CD4-positive, alpha-beta T cell treated with Interleukin-17A for 1 hour (primary cell): ENCODE measurements at regions not wholly inside any gene's neighbourhood (a gene's known extent, or its start where the extent isn't known, plus 50 kb on each side); places are given as distances from the start of the nearest gene placed in this dataset.

ENCODE experiments used
- DNase-seq: peaks from one replicate; pipeline ENCODE4 v3.0.0-alpha.2; 2020

DNA sequence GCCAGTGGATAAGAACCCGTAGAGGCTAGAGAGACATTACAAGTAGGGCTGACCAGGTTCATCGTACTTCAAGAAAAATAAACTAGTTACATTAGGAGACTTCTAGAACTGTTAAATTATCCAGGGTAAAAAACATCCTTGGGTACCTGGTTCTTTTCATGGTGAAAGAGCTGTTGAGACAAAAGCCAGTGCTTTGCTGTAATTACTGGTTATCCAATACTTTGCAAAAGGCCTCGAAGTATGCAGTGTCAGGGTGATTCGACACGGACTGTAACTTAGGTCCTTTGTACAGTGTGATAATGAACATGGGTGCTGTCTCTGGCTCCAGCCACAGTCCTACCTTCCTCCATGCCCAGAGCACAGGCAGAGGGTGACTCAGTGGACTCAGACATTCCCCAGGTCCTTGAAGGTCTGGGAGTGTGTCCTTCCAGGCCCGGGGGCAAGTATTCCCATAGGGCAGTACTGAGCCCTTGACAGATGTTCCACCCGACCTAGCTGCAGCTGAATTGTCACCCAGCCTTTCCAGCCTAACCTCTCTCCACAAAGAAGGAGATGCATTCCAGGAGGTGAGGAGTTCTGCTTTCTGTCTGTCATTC lies 123.6 kb upstream of the TMEM72 start:
- no peak for DNase-seq

- no peak for DNase-seq
Measured at GRCh38 chr10:44788147-44789129, 122.7 kb upstream of the TMEM72 start.

DNA sequence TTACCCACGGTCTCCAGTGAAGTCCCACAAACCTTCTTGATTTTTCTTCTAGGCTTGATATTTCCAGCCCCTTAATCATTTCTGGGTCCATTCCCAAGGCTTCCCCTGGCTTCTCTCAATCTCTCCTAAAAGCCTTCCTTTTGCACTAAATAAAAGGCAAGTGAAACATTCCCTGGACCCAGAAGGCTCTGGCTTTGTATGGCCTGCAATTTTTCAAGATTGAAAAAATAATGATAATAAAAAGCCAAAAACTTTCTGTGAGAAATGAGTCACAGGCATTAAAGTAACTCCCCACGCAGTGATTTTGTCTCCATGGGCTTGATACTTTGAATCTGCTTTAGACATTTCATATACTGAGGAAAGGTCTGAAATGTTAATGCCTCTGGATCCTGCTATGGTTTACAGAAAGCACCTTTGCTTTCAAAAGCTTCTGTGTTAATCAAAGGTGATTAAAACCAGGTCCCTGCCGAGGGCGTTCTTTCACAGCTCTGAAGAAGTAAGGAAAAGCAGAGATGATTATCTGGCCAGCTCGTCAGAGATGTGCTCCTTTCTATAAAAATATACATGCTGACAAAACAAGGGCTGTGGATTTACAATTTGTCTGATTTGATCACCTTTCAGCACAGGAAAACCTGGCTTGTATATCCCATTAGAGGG lies 118.9 kb upstream of the TMEM72 start:
- DNase-seq, result no peak

- DNase-seq, result no peak
Measured at GRCh38 chr10:44799966-44800365, 111.2 kb upstream of the TMEM72 start.

- DNase-seq, result no peak
Measured at GRCh38 chr10:44801383-44802327, 109.5 kb upstream of the TMEM72 start.

DNA sequence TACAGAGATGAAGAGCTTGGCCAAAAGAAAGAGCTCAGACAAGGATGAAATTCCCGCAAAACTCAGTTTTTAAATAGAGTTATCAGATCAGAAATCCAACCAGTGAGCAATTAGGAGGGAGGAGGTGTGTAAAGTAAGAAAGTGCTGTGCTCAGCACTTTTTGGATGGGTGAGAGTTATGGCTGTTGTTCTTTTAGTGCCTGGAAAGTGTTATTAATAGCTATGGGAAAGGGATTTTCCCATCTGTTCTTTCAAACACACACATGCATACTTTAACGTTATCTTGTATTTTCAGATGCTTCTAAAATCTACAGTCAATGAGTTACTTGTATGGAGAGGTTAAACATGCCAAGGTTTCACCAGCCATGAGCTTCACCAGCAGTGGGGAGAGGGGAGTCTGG lies 107.3 kb upstream of the TMEM72 start:
- DNase-seq, result no peak

- no peak for DNase-seq
Measured at GRCh38 chr10:44804661-44805060, 106.5 kb upstream of the TMEM72 start.

GRCh38 chr10:44805466-44806210 lies 105.5 kb upstream of the TMEM72 start:
- no peak for DNase-seq

GRCh38 chr10:44806950-44807349 lies 104.2 kb upstream of the TMEM72 start:
- DNase-seq, result no peak

- DNase-seq, result no peak
Measured at GRCh38 chr10:44807451-44807850, 103.7 kb upstream of the TMEM72 start.

GRCh38 chr10:44809647-44810046 lies 101.5 kb upstream of the TMEM72 start:
- DNase-seq, result no peak

- DNase-seq, result no peak
Measured at GRCh38 chr10:44811072-44811471, 100.1 kb upstream of the TMEM72 start.

DNA sequence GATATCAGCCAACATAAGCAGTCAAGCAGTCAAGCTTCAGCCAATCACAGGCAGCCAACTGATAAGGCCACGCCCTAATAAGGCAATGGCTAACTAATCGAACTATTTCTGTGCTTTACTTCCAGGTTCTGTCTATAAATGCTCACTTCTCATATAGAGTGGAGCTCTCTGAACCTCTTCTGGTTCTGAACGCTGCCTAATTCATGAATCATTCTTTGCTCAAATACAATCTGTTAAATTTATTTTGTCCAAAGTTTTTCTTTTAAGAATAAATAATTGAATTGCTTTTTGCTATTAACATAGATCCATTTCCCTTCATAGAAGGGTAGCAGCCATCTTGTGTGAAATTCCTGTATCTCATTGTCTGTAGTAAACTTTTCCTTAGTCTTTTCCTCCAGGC lies 97.9 kb upstream of the TMEM72 start:
- no peak for DNase-seq

GRCh38 chr10:44814929-44815328 lies 96.2 kb upstream of the TMEM72 start:
- DNase-seq, result no peak

DNA sequence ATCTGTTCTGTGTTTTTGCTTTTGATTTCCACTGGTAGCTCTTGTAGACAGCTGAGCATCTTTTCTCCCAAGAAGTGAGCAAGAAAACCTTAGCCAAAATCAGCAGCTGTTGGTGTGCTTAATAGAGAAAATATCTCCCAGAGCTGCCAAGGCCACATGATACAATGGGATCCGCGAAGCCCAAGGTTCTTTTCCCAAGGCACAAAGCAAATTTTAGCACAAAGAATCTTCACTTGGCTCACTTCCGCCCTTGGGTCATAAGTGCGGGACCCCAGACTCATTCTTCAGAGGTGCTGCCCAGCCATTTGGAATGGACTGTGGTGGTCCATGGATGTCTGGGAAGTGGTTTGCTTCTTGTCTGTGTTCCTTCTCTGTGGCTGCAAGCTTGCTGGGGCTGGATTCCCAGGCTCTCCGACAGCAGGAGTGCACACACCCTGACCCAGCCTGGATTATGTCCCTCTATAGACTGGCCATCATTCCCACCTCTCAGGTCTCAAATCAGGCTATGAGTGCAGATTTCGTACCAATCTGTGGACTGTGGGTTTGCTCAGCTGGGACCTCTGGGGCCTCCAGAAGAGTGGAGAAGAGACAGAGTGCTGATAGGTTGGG lies 93.0 kb upstream of the TMEM72 start:
- DNase-seq, result no peak

- DNase-seq, result no peak
Measured at GRCh38 chr10:44818701-44819127, 92.4 kb upstream of the TMEM72 start.

DNA sequence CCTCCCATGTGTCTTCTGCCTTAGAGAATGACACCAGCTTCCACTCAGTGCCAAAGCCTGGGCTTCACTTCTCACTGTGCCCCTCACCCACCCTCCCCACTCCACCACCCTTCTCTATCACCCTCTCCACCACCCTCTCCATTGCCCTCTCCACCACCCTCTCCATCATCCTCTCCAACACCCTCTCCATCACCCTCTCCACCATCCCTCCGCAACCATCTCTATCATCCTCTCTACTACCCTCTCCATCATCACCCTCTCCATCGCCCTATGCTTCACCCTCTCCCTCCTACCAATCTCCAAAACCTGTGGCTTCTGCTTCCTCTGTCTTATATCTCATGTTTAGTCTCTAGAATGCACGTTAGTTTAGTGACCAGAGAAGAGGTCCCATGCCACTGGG lies 91.0 kb upstream of the TMEM72 start:
- DNase-seq, result no peak

GRCh38 chr10:44821290-44821689 lies 89.8 kb upstream of the TMEM72 start:
- no peak for DNase-seq

- DNase-seq, result no peak
Measured at GRCh38 chr10:44822349-44822748, 88.8 kb upstream of the TMEM72 start.

DNA sequence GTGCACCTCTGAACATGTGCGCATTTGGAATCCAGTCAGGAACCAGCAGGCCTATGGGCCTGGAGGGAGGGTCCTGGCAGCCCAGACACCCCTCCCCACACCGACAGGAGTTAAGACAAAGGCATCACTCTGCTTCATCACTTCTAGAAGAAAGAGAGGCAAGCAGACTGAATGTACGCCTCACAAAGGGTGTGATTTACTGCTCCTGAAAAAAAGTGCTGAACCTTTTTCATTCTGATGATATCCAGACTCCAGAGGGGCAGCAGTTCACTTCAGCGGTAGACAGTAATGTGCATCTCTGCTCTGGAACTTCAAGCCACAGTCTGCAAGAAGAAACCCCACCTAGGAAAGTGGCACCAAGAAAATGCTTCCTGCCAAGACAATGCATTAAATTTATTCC lies 88.2 kb upstream of the TMEM72 start:
- DNase-seq, result no peak

DNA sequence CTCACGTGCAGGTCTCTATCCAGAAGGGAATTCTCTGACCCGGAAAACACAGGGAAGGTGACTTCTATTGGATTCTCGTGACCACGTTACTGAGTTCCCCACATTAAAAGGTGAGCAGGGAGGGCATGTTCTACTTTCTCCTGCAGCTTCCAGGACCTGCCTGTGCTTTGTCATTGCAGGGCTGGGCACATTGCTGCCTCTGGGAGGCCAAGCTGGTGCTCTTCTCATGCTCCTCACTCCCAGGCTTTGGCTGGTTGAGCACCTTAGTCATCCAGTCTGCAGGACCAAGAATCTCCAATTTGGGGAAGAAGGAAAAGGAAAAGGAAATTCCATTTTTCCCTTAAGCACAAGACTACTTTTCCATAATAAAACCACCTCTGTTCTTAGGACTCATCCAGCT lies 86.5 kb upstream of the TMEM72 start:
- DNase-seq, result no peak
